Nephron (organoid): ENCODE measurements at regions not wholly inside any gene's neighbourhood (a gene's known extent, or its start where the extent isn't known, plus 50 kb on each side); places are given as distances from the start of the nearest gene placed in this dataset.

ENCODE experiments used
- H3K27ac Mint-ChIP-seq, 3 experiments: 2 replicates each; pipeline ENCODE4 v1.8.0; 2020; ENCODE audit warnings: mixed read lengths in 3 of 3, mild to moderate bottlenecking in 2 of 3, moderate library complexity in 1 of 3
- H3K27me3 Mint-ChIP-seq: 2 replicates; pipeline ENCODE4 v1.8.0; 2021; ENCODE audit warnings: low read depth, mild to moderate bottlenecking, moderate library complexity, mixed read lengths
- H3K36me3 Mint-ChIP-seq: 2 replicates; pipeline ENCODE4 v1.8.0; 2020; ENCODE audit warnings: low read depth, mixed read lengths
- H3K4me1 Mint-ChIP-seq: 2 replicates; pipeline ENCODE4 v1.8.0; 2020; ENCODE audit warnings: mixed read lengths
- H3K4me3 Mint-ChIP-seq, 3 experiments: 2 replicates each; pipeline ENCODE4 v1.8.0; 2020; ENCODE audit warnings: mild to moderate bottlenecking in 3 of 3, mixed read lengths in 3 of 3, moderate library complexity in 2 of 3
- H3K9me3 Mint-ChIP-seq: 2 replicates; pipeline ENCODE4 v1.8.0; 2020; ENCODE audit warnings: mixed read lengths
- TF ChIP-seq, protein P1 (sequence below), 3 experiments: fragments of 200-600 bp; sonication (generic); IDR thresholded peaks; one replicate each; pipeline ENCODE4 v1.5.0; 2021; ENCODE audit warnings: antibody characterized with exemption in 3 of 3; ENCODE audit not compliant: unreplicated experiment in 3 of 3

DNA sequence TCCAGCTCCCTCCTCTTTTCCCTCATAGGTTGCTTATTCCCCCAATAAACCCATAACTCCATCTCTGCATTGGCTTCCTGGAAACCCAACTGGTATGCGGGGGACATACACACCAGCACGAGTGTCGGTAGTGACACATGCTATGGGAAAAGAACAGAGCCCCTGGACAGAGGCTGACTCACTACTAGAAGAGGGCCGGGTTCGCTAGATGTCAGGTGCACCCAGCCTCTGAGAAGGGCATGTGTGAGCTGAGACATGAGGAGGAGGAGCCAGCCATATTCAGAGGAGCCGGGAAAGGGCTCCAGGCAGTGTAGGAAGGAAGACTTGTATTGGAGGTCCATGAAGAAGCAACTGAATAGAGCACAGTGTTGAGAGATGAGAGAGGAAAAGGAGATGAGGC, 241.1 kb downstream of the SOX9 start:
- no peak overlapping the region for H3K4me3 Mint-ChIP-seq
- H3K36me3 Mint-ChIP-seq = no peaks in the 10 kb centered on the region
- H3K27ac Mint-ChIP-seq = no peak overlapping the region
- H3K9me3 Mint-ChIP-seq = peaks cover 4% of the 10 kb centered on the region
- peaks cover 40% of the 10 kb centered on the region for H3K27me3 Mint-ChIP-seq
- H3K4me1 Mint-ChIP-seq = peaks cover 6% of the 10 kb centered on the region
- TF ChIP-seq, protein P1, sequence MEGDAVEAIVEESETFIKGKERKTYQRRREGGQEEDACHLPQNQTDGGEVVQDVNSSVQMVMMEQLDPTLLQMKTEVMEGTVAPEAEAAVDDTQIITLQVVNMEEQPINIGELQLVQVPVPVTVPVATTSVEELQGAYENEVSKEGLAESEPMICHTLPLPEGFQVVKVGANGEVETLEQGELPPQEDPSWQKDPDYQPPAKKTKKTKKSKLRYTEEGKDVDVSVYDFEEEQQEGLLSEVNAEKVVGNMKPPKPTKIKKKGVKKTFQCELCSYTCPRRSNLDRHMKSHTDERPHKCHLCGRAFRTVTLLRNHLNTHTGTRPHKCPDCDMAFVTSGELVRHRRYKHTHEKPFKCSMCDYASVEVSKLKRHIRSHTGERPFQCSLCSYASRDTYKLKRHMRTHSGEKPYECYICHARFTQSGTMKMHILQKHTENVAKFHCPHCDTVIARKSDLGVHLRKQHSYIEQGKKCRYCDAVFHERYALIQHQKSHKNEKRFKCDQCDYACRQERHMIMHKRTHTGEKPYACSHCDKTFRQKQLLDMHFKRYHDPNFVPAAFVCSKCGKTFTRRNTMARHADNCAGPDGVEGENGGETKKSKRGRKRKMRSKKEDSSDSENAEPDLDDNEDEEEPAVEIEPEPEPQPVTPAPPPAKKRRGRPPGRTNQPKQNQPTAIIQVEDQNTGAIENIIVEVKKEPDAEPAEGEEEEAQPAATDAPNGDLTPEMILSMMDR (IDR thresholded peaks at IDR 0.05; ENCODE audit: unreplicated experiment in 3 of 3) = no peak

DNA sequence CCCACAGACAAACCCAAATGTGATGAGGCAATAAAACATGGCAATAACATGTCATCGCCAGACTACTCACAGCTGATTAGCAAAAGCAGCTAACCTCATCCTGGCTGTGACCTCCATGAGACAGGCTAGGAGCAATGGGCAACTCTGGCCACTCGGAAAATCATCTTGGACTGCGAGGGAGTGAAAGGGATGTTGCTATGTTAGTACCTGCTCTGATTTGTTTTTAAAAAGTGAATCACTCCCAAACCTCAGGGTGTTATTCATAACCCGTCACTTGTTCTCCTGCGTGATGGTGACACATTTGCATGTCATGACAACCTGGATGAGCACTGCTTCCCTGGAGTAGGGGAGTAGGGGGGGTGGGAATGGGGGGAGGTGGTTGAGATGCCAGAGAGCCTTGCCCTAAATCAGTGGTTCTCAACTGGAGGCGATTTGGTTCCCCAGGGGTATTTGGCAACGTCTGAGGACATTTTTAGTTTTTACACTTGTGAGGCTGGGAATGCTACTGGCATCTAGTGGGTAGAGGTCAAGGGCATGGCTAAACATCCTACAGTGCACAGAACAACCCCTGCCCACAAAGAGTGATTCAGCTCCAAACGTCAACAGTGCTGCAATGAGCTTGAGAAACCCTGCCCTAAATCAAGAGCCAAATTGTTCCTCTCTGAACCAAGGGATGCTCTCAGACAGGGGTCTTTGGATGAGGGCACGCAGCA, 241.7 kb downstream of the SOX9 start:
- H3K9me3 Mint-ChIP-seq = no peaks in the 10 kb centered on the region
- TF ChIP-seq, protein P1 (IDR thresholded peaks at IDR 0.05; ENCODE audit: unreplicated experiment in 3 of 3) = no peak
- no peak overlapping the region for H3K4me3 Mint-ChIP-seq
- H3K36me3 Mint-ChIP-seq = no peaks in the 10 kb centered on the region
- H3K27me3 Mint-ChIP-seq = peaks cover 35% of the 10 kb centered on the region
- peaks cover 6% of the 10 kb centered on the region for H3K4me1 Mint-ChIP-seq
- no peak overlapping the region for H3K27ac Mint-ChIP-seq

DNA sequence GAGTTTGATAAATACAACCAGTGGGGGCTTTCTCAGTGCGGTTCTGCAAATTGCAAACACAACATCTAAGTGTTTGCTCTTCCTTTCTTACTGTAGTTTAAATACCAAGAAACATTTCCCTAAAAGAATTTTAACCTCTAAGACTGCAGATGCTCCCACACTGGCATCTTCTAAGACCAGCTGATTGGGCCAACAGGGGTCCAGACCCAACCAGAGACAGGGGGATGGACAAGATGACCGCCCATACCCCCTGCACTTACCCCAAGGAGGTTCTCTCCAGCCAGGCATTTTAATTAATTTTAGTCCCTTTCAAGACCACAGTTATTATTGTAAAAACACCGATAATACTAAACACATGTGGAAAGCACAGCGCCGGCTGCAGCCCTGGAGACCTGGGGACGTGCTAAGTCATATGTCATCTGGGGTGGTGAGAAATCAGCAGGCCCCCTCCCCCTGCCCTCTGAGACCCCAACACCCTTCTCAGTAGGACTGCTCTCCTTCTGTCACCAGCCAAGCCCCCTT, 242.3 kb downstream of the SOX9 start:
- Mint-ChIP-seq H3K4me3 (no peak overlapping the region), H3K4me1 (peaks cover 6% of the 10 kb centered on the region), H3K9me3 (no peaks in the 10 kb centered on the region), H3K36me3 (no peaks in the 10 kb centered on the region), H3K27me3 (peaks cover 35% of the 10 kb centered on the region), H3K27ac (no peak overlapping the region)
- TF ChIP-seq, protein P1 (IDR thresholded peaks at IDR 0.05; ENCODE audit: unreplicated experiment in 3 of 3) = no peak

DNA sequence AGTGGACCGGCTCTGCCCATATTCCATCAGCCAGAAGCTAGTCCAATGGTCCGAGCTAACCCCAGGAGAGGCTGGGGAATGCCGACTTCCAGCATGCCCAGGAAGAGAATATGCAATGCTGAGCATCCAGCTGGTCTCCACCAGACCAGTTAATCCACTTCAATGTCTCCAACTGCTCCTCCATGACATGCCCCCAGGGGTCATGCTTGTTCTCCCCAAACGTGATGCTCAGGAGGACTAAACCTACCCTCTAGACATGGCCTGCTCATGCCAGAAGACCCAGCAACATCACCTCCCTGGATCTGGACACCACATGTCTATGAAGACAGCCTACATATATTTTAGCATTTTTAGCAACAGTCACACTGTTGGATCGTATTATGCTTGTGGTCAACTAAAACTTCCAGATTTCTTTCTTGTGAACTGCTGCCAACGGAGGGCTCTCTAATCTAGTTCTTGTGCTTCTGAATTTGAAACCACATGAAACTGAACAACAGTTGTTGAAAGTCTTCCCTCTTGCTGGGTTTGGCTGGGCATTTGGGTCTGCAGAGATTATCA, 245.1 kb downstream of the SOX9 start:
- TF ChIP-seq, protein P1 (IDR thresholded peaks at IDR 0.05; ENCODE audit: unreplicated experiment in 3 of 3) = no peak
- no peaks in the 10 kb centered on the region for H3K36me3 Mint-ChIP-seq
- H3K4me3 Mint-ChIP-seq = no peak overlapping the region
- no peak overlapping the region for H3K27ac Mint-ChIP-seq
- no peaks in the 10 kb centered on the region for H3K9me3 Mint-ChIP-seq
- peaks cover 26% of the 10 kb centered on the region for H3K27me3 Mint-ChIP-seq
- peaks cover 6% of the 10 kb centered on the region for H3K4me1 Mint-ChIP-seq

DNA sequence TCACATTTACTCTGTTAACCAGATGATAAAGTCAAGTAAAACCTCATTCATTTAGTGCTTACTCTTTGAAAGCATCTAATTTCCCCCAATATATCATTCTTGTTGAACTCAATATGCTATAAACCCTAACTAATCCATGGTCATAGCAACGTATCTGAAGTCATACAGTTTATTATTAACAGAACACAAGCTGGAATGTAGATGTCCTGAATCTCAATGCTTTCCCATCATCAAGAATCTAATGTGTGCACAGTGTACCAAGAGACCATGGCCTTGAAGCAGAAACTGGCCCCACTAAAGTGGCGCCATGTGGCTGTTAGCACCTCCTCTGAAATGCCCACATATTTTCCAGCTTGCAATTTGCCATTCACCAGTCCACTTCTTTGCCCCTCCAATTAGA, 245.8 kb downstream of the SOX9 start:
- H3K27ac Mint-ChIP-seq = no peak overlapping the region
- peaks cover 6% of the 10 kb centered on the region for H3K4me1 Mint-ChIP-seq
- no peaks in the 10 kb centered on the region for H3K9me3 Mint-ChIP-seq
- no peak overlapping the region for H3K4me3 Mint-ChIP-seq
- H3K36me3 Mint-ChIP-seq = no peaks in the 10 kb centered on the region
- peaks cover 31% of the 10 kb centered on the region for H3K27me3 Mint-ChIP-seq
- TF ChIP-seq, protein P1 (IDR thresholded peaks at IDR 0.05; ENCODE audit: unreplicated experiment in 3 of 3) = no peak

DNA sequence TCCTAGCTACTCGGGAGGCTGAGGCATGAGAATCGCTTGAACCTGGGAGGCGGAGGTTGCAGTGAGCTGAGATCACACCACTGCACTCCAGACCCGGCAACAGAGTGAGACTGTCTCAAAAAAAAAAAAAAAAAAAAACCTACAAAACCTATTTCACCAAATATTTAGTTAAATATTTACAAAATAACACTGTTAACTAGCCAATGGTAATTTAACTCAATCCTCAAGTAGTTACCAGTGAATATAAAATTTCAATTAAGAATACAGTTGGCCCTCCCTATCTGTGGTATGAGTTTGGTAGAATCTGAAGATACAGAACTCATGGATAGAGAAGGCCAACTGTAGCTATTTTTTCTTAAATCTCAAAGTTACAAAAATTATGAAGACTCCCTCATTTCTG, 247.4 kb downstream of the SOX9 start:
- TF ChIP-seq, protein P1 (IDR thresholded peaks at IDR 0.05; ENCODE audit: unreplicated experiment in 3 of 3) = no peak
- Mint-ChIP-seq H3K4me1 (peaks cover 6% of the 10 kb centered on the region), H3K27ac (no peak overlapping the region)

More for the DNA sequence above, 247.4 kb downstream of the SOX9 start:
- no peaks in the 10 kb centered on the region for H3K9me3 Mint-ChIP-seq
- H3K27me3 Mint-ChIP-seq = peaks cover 29% of the 10 kb centered on the region
- no peaks in the 10 kb centered on the region for H3K36me3 Mint-ChIP-seq
- no peak overlapping the region for H3K4me3 Mint-ChIP-seq
